ENCODE measurements at regions not wholly inside any gene's neighbourhood (a gene's known extent, or its start where the extent isn't known, plus 50 kb on each side); places are given as distances from the start of the nearest gene placed in this dataset.
"Not testable (repeated sequence)": the region's sequence is repeated elsewhere in the genome, so short reads cannot be mapped to it uniquely, and the experiment has no call there.

GRCh38 chr3:16076564-16076963 is 97.9 kb upstream of the GALNT15 start:
- DNase-seq (ENCODE audit: low read depth): no peak

GRCh38 chr3:16077146-16077545 is 97.3 kb upstream of the GALNT15 start:
- DNase-seq (ENCODE audit: low read depth): not testable (repeated sequence)

- DNase-seq (ENCODE audit: low read depth): not testable (repeated sequence)
Measured at GRCh38 chr3:16077681-16078080, 96.8 kb upstream of the GALNT15 start.

GRCh38 chr3:16079519-16079918 is 95.0 kb upstream of the GALNT15 start:
- no peak for DNase-seq (ENCODE audit: low read depth)

GRCh38 chr3:16081661-16082060 is 92.8 kb upstream of the GALNT15 start:
- DNase-seq (ENCODE audit: low read depth): no peak

- DNase-seq (ENCODE audit: low read depth): peak; percentile 72
Measured at GRCh38 chr3:16084887-16085286, 89.6 kb upstream of the GALNT15 start.

- no peak for DNase-seq (ENCODE audit: low read depth)
Measured at GRCh38 chr3:16085410-16085809, 89.1 kb upstream of the GALNT15 start.

- no peak for DNase-seq (ENCODE audit: low read depth)
Measured at GRCh38 chr3:16085884-16086608, 88.4 kb upstream of the GALNT15 start.

GRCh38 chr3:16086690-16087089 is 87.8 kb upstream of the GALNT15 start:
- no peak for DNase-seq (ENCODE audit: low read depth)

- DNase-seq (ENCODE audit: low read depth): no peak
Measured at GRCh38 chr3:16088496-16088895, 86.0 kb upstream of the GALNT15 start.

- DNase-seq (ENCODE audit: low read depth): no peak
Measured at GRCh38 chr3:16089521-16089920, 85.0 kb upstream of the GALNT15 start.

- DNase-seq (ENCODE audit: low read depth): peak; percentile 97
Measured at GRCh38 chr3:16090024-16090423, 84.5 kb upstream of the GALNT15 start.

- DNase-seq (ENCODE audit: low read depth): no peak
Measured at GRCh38 chr3:16090706-16091105, 83.8 kb upstream of the GALNT15 start.

- no peak for DNase-seq (ENCODE audit: low read depth)
Measured at GRCh38 chr3:16092923-16093322, 81.6 kb upstream of the GALNT15 start.

GRCh38 chr3:16101295-16102186 is 72.9 kb upstream of the GALNT15 start:
- DNase-seq (ENCODE audit: low read depth): no peak

GRCh38 chr3:16102187-16102561 is 72.3 kb upstream of the GALNT15 start:
- DNase-seq (ENCODE audit: low read depth): no peak

- DNase-seq (ENCODE audit: low read depth): peak; percentile 70
Measured at GRCh38 chr3:16102905-16103364, 71.5 kb upstream of the GALNT15 start.

GRCh38 chr3:16103472-16103871 is 71.0 kb upstream of the GALNT15 start:
- DNase-seq (ENCODE audit: low read depth): peak; percentile 83

GRCh38 chr3:16104156-16104555 is 70.3 kb upstream of the GALNT15 start:
- no peak for DNase-seq (ENCODE audit: low read depth)

- DNase-seq (ENCODE audit: low read depth): no peak
Measured at GRCh38 chr3:16106050-16106449, 68.4 kb upstream of the GALNT15 start.

- no peak for DNase-seq (ENCODE audit: low read depth)
Measured at GRCh38 chr3:16108424-16108823, 66.1 kb upstream of the GALNT15 start.

GRCh38 chr3:16109929-16110328 is 64.6 kb upstream of the GALNT15 start:
- DNase-seq (ENCODE audit: low read depth): no peak

GRCh38 chr3:16112910-16113504 is 61.5 kb upstream of the GALNT15 start:
- DNase-seq (ENCODE audit: low read depth): no peak
